ENCODE measurements at regions not wholly inside any gene's neighbourhood (a gene's known extent, or its start where the extent isn't known, plus 50 kb on each side); places are given as distances from the start of the nearest gene placed in this dataset.

DNA sequence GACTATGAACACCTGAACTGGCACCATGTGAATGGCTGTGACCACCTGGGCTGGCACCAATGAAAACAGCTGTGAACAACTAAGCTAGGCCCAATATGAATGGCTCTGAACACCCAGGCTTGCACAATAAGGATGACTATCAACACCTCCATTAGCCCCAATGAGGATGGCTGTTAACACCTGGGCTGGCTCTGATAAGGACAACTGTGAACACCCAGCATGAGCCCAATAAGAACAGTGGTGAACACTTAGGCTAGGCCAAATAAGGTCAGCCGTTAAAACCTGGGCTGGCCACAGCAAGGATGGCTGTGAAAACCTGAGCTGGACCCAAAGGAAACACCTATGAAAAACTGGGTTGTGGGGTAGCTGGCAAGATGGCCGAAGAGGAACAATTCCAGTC lies 1163.1 kb downstream of the UQCRFS1 start:
- no peak overlapping the region for H3K4me3 ChIP-seq (ENCODE audit: low read length)

DNA sequence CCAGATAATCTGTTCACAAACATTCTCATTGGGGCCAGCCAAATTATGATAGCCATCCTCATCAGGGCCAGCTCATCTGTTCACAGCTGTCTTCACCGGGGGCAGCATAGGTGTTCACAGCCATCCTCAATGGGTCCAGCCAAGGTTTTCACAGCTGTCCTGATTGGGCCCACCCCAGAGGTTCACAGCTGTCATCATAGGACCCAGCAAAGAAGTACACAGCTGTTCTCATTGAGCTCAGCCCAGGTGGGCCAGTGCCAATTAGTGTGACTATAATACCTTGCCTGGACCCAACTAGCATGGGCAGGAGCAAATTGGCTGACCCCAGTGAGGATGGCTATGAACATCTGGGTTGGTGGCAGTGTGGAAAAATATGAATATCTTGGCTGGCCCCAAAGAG lies 1166.0 kb downstream of the UQCRFS1 start:
- H3K9ac ChIP-seq (ENCODE audit: low read depth, low read length) = no peak overlapping the region
- no peak overlapping the region for H3K27ac ChIP-seq (ENCODE audit: low read length)
- H3K4me3 ChIP-seq (ENCODE audit: low read length) = no peak overlapping the region
- H3K9me3 ChIP-seq (ENCODE audit: insufficient read depth, low read depth, low read length) = no peaks in the 10 kb centered on the region; the same call in 1 of the 2 replicates
- H3K4me1 ChIP-seq (ENCODE audit: insufficient read depth, low read length) = no peaks in the 10 kb centered on the region
- no peaks in the 10 kb centered on the region for H3K27me3 ChIP-seq (ENCODE audit: insufficient read depth, low read length)
- H3K36me3 ChIP-seq (ENCODE audit: insufficient read depth, low read depth, low read length) = no peaks in the 10 kb centered on the region

More for the DNA sequence above, 1163.1 kb downstream of the UQCRFS1 start:
- no peak overlapping the region for H3K9ac ChIP-seq (ENCODE audit: low read depth, low read length)
- H3K9me3 ChIP-seq (ENCODE audit: insufficient read depth, low read depth, low read length) = no peaks in the 10 kb centered on the region; the same call in 1 of the 2 replicates
- no peaks in the 10 kb centered on the region for H3K36me3 ChIP-seq (ENCODE audit: insufficient read depth, low read depth, low read length)
- H3K27ac ChIP-seq (ENCODE audit: low read length) = no peak overlapping the region
- no peaks in the 10 kb centered on the region for H3K4me1 ChIP-seq (ENCODE audit: insufficient read depth, low read length)
- H3K27me3 ChIP-seq (ENCODE audit: insufficient read depth, low read length) = no peaks in the 10 kb centered on the region

DNA sequence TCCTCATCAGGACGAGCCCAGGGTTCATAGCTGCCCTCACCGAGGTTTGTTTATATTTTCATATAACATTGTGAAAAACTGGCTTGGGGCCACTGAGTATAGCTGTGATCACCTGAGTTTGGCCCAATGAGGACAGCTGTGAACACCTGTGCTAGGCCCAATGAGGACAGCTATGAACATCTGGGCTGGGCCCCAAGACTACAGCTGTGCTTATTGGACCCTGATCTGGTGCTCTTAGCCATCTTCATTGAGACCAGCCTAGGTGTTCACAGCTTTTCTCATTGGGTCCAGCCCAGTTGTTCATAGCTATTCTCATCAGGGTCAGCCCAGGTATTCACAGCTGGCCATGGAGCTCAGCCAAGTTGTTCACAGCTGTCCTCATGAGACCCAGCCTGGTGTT lies 1167.3 kb downstream of the UQCRFS1 start:
- Histone ChIP-seq H3K9me3 (ENCODE audit: insufficient read depth, low read depth, low read length) (peaks cover 5% of the 10 kb centered on the region; the same call in 1 of the 2 replicates), H3K4me3 (ENCODE audit: low read length) (no peak overlapping the region), H3K4me1 (ENCODE audit: insufficient read depth, low read length) (no peaks in the 10 kb centered on the region), H3K27me3 (ENCODE audit: insufficient read depth, low read length) (no peaks in the 10 kb centered on the region), H3K27ac (ENCODE audit: low read length) (no peak overlapping the region), H3K36me3 (ENCODE audit: insufficient read depth, low read depth, low read length) (no peaks in the 10 kb centered on the region), H3K9ac (ENCODE audit: low read depth, low read length) (no peak overlapping the region)

DNA sequence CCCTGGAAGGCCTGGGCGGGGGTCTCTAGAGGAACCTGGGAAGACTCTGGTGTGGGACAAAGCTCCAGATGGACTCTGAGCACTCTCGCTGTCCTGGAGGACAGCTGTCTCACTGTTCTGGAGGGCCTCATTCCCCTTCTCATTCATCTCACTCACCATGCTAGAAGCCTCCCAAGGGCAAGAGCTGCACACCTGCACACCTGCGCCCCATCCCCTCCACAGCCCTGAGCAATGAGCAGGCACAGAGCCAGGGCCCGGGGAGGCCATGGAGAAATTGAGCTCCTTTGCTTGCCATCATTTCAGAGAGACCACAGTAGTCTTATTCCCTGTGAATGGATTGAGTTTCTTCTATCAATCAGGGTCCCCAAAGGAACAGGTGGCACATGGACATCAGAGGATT lies 1168.5 kb downstream of the UQCRFS1 start:
- no peak overlapping the region for H3K9ac ChIP-seq (ENCODE audit: low read depth, low read length)
- no peak overlapping the region for H3K27ac ChIP-seq (ENCODE audit: low read length)
- no peaks in the 10 kb centered on the region for H3K4me1 ChIP-seq (ENCODE audit: insufficient read depth, low read length)
- H3K9me3 ChIP-seq (ENCODE audit: insufficient read depth, low read depth, low read length) = 0 out of 2 replicates have a peak, but pooled peaks cover 5% of the 10 kb centered on the region
- no peaks in the 10 kb centered on the region for H3K36me3 ChIP-seq (ENCODE audit: insufficient read depth, low read depth, low read length)
- no peak overlapping the region for H3K4me3 ChIP-seq (ENCODE audit: low read length)
- H3K27me3 ChIP-seq (ENCODE audit: insufficient read depth, low read length) = no peaks in the 10 kb centered on the region

GRCh38 chr19:28042516-28042915 lies 1170.4 kb downstream of the UQCRFS1 start:
- Histone ChIP-seq H3K36me3 (ENCODE audit: insufficient read depth, low read depth, low read length) (no peaks in the 10 kb centered on the region), H3K27me3 (ENCODE audit: insufficient read depth, low read length) (no peaks in the 10 kb centered on the region), H3K9me3 (ENCODE audit: insufficient read depth, low read depth, low read length) (0 out of 2 replicates have a peak, but pooled peaks cover 5% of the 10 kb centered on the region), H3K4me3 (ENCODE audit: low read length) (no peak overlapping the region), H3K9ac (ENCODE audit: low read depth, low read length) (no peak overlapping the region), H3K4me1 (ENCODE audit: insufficient read depth, low read length) (no peaks in the 10 kb centered on the region), H3K27ac (ENCODE audit: low read length) (no peak overlapping the region)

DNA sequence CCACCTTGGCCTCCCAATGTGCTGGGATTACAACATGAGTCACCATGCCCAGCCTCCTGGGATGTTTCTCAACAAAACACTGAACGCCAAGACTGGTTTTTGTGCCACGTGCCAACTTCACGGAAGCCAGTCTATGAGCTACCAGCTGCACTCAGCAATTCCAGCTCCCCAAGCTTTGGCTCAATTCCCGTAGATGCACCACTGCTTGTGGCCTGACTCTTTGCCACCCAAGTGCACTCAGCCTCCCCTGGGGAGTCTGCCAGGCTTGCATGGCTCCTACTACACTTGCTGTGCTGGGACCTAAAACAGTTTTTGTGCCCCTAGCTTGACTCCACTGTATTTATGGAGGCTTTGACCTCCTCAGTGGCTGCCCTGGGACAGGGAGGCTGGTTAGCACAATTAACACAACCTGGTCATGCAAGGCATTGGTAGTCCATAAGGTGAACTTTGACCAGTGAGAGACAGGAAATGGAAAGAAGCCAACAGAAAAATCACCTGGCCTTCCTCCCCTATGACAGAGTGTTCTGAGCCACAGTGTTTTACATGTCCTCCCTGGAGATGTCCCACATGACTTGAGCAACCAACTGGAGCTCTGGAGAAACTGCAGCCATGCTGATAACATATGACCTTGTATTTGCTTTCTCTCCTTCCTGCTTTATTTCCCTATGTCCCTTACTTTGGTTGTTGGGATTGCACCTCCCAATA lies 1173.1 kb downstream of the UQCRFS1 start:
- Histone ChIP-seq H3K4me3 (ENCODE audit: low read length) (no peak overlapping the region), H3K27me3 (ENCODE audit: insufficient read depth, low read length) (no peaks in the 10 kb centered on the region), H3K9me3 (ENCODE audit: insufficient read depth, low read depth, low read length) (0 out of 2 replicates have a peak, but pooled peaks cover 5% of the 10 kb centered on the region), H3K27ac (ENCODE audit: low read length) (no peak overlapping the region), H3K4me1 (ENCODE audit: insufficient read depth, low read length) (no peaks in the 10 kb centered on the region), H3K9ac (ENCODE audit: low read depth, low read length) (no peak overlapping the region), H3K36me3 (ENCODE audit: insufficient read depth, low read depth, low read length) (no peaks in the 10 kb centered on the region)

GRCh38 chr19:28037186-28037585 lies 1175.8 kb downstream of the UQCRFS1 start:
- H3K9ac ChIP-seq (ENCODE audit: low read depth, low read length) = no peak overlapping the region
- 0 out of 2 replicates have a peak, but pooled peaks cover 5% of the 10 kb centered on the region for H3K9me3 ChIP-seq (ENCODE audit: insufficient read depth, low read depth, low read length)
- no peaks in the 10 kb centered on the region for H3K27me3 ChIP-seq (ENCODE audit: insufficient read depth, low read length)
- no peaks in the 10 kb centered on the region for H3K36me3 ChIP-seq (ENCODE audit: insufficient read depth, low read depth, low read length)
- no peaks in the 10 kb centered on the region for H3K4me1 ChIP-seq (ENCODE audit: insufficient read depth, low read length)
- no peak overlapping the region for H3K4me3 ChIP-seq (ENCODE audit: low read length)
- H3K27ac ChIP-seq (ENCODE audit: low read length) = no peak overlapping the region

DNA sequence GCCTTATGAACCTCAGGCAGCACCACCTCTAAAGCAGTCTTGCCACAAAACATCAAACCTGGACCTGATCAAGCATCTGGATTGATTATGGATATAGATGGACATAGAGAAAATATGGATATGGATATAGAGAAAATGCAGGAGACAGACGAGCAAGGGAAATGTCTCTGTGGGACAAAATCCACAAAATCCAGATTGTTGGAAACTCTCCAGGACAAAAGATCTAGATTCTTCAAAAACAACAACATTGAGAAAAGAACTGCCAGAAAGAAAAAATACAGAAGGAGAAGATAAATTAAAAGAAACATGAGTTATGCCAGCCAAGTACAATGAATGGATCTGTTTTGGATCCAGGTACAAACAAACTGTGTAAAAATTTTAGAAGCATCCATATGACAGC lies 1176.5 kb downstream of the UQCRFS1 start:
- Histone ChIP-seq H3K4me3 (ENCODE audit: low read length) (no peak overlapping the region), H3K36me3 (ENCODE audit: insufficient read depth, low read depth, low read length) (no peaks in the 10 kb centered on the region), H3K4me1 (ENCODE audit: insufficient read depth, low read length) (no peaks in the 10 kb centered on the region), H3K9ac (ENCODE audit: low read depth, low read length) (no peak overlapping the region), H3K9me3 (ENCODE audit: insufficient read depth, low read depth, low read length) (0 out of 2 replicates have a peak, but pooled peaks cover 5% of the 10 kb centered on the region), H3K27ac (ENCODE audit: low read length) (no peak overlapping the region), H3K27me3 (ENCODE audit: insufficient read depth, low read length) (no peaks in the 10 kb centered on the region)

DNA sequence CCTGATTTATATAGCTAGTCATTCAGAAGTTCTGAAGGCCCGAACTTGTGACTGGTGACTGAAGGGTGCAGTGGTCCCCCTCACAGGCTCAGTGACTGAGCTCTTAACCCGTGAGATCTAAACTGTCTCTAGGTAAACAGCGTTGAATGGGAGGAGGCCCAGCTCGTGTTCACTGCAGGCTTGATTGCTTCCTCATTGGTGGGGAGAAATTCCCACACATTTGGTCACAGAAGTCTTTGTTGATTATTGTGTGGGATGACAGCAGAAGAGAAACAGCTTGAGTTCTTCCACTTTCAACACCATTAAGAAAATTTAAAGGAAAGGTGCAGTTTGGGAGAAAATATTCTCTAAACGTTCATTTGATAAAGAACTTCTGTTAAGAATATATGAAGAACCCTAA lies 1178.0 kb downstream of the UQCRFS1 start:
- Histone ChIP-seq H3K27ac (ENCODE audit: low read length) (no peak overlapping the region), H3K36me3 (ENCODE audit: insufficient read depth, low read depth, low read length) (no peaks in the 10 kb centered on the region), H3K4me1 (ENCODE audit: insufficient read depth, low read length) (no peaks in the 10 kb centered on the region), H3K4me3 (ENCODE audit: low read length) (no peak overlapping the region), H3K9ac (ENCODE audit: low read depth, low read length) (no peak overlapping the region), H3K9me3 (ENCODE audit: insufficient read depth, low read depth, low read length) (peaks cover 6% of the 10 kb centered on the region; the same call in 1 of the 2 replicates), H3K27me3 (ENCODE audit: insufficient read depth, low read length) (no peaks in the 10 kb centered on the region)

DNA sequence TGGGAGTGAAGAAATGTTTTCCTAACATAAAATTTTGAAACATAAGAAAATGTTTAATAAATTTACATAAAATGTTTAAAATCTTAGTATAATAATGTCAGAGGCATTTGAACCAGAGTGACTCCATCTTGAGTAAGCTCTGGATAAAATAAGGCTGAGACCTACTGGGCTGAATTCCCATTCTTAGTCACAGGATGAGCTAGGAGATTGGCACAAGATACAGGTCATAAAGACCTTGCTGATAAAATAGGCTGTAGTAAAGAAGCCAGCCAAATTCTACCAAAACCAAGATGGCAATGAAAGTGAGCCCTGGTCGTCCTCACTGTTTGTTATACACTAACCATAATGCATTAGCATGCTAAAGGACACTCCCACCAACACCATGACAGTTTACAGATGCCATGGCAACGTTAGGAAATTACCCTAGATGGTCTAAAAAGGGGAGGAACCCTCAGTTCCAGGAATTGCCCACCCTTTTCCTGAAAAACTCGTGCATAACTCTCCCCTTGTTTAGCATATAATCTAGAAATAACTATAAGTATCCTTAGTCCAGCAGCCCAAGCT lies 1184.0 kb downstream of the UQCRFS1 start:
- Histone ChIP-seq H3K36me3 (ENCODE audit: insufficient read depth, low read depth, low read length) (no peaks in the 10 kb centered on the region), H3K4me3 (ENCODE audit: low read length) (no peak overlapping the region), H3K4me1 (ENCODE audit: insufficient read depth, low read length) (no peaks in the 10 kb centered on the region; the same call in 1 of the 2 replicates), H3K9me3 (ENCODE audit: insufficient read depth, low read depth, low read length) (peaks cover 6% of the 10 kb centered on the region; the same call in 1 of the 2 replicates), H3K9ac (ENCODE audit: low read depth, low read length) (no peak overlapping the region), H3K27me3 (ENCODE audit: insufficient read depth, low read length) (no peaks in the 10 kb centered on the region), H3K27ac (ENCODE audit: low read length) (no peak overlapping the region)

DNA sequence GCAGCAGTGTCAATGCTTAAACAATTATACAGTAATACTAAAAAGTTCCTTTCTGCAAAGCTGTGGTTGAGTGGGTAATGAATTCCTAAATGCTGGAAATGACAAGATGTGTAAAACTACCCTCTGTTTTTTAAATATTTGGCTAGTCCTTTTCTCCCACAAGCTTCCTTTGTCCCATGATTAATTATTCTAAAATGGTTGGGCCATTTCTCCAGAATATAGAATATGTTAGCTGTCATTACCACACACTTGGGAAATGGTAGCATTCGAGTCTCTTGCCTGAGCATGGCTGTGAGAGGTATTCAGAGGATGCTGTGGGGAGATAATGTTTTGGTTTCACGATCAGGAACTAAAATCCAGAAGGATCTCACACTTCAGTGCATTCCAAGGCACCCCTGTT lies 1185.8 kb downstream of the UQCRFS1 start:
- Histone ChIP-seq H3K4me1 (ENCODE audit: insufficient read depth, low read length) (no peaks in the 10 kb centered on the region; the same call in 1 of the 2 replicates), H3K9me3 (ENCODE audit: insufficient read depth, low read depth, low read length) (peaks cover 6% of the 10 kb centered on the region; the same call in 1 of the 2 replicates), H3K27me3 (ENCODE audit: insufficient read depth, low read length) (no peaks in the 10 kb centered on the region), H3K36me3 (ENCODE audit: insufficient read depth, low read depth, low read length) (no peaks in the 10 kb centered on the region), H3K9ac (ENCODE audit: low read depth, low read length) (no peak overlapping the region), H3K4me3 (ENCODE audit: low read length) (no peak overlapping the region), H3K27ac (ENCODE audit: low read length) (no peak overlapping the region)

DNA sequence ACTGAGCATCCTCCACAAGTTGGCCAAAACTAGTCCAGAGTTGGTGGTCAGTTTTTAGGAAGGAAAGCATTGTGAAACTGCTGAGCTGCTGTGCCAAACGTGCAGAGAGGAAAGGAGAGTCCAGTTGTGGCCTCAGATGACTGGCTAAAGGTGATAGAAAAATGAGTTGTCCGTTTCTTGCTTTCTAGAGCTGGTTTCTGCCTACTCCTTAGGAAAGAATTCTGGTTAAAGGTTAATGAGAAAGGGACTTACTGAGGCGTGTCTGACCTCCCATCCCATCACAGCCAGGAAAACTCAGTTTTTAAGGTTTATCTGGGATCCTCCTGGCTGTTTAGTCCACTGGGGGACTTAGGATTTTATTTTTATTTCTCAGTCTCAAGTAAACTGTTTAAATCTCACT lies 1186.3 kb downstream of the UQCRFS1 start:
- Histone ChIP-seq H3K9ac (ENCODE audit: low read depth, low read length) (no peak overlapping the region), H3K27ac (ENCODE audit: low read length) (no peak overlapping the region), H3K9me3 (ENCODE audit: insufficient read depth, low read depth, low read length) (peaks cover 6% of the 10 kb centered on the region; the same call in 1 of the 2 replicates), H3K36me3 (ENCODE audit: insufficient read depth, low read depth, low read length) (no peaks in the 10 kb centered on the region), H3K4me1 (ENCODE audit: insufficient read depth, low read length) (no peaks in the 10 kb centered on the region; the same call in 1 of the 2 replicates), H3K27me3 (ENCODE audit: insufficient read depth, low read length) (no peaks in the 10 kb centered on the region), H3K4me3 (ENCODE audit: low read length) (no peak overlapping the region)
